Heart left ventricle (tissue), 16 donors: ENCODE measurements at regions not wholly inside any gene's neighbourhood (a gene's known extent, or its start where the extent isn't known, plus 50 kb on each side); places are given as distances from the start of the nearest gene placed in this dataset.

Experiments used
- ATAC-seq, 4 donors: fragments of 200-7000 bp; cut with Tn5 transposase; one replicate each; pipeline ENCODE4 v1.9.1; 2020 to 2022; ENCODE audit warnings: moderate library complexity in 4 of 4, mild to moderate bottlenecking in 3 of 4, moderate number of reproducible peaks in 1 of 4
- DNase-seq, 5 donors: peaks; one replicate each; pipeline ENCODE4 v3.0.0-alpha.2; 2020
- H3K27ac ChIP-seq, 12 donors: fragments of 200-600 bp; sonication (generic) in 4 of 12; one replicate each; pipeline versions ENCODE4 v1.5.0 to v1.8.0; 2016 to 2022; ENCODE audit warnings: mild to moderate bottlenecking in 2 of 12
- H3K27me3 ChIP-seq, 9 donors: fragments of 200-600 bp; sonication (generic) in 2 of 9; one replicate each; pipeline versions ENCODE4 v1.5.1 to v1.8.0; 2016 to 2022; ENCODE audit warnings: mild to moderate bottlenecking in 3 of 9
- H3K36me3 ChIP-seq, 9 donors: fragments of 200-600 bp; sonication (generic) in 2 of 9; one replicate each; pipeline versions ENCODE4 v1.5.0 to v1.8.0; 2018 to 2022; ENCODE audit warnings: mild to moderate bottlenecking in 2 of 9
- H3K4me1 ChIP-seq, 12 donors: fragments of 200-600 bp; sonication (generic) in 4 of 12; one replicate each; pipeline versions ENCODE4 v1.5.0 to v1.8.0; 2016 to 2022; ENCODE audit warnings: mild to moderate bottlenecking in 3 of 12
- H3K4me3 ChIP-seq, 12 donors: fragments of 200-600 bp; sonication (generic) in 4 of 12; one replicate each; pipeline versions ENCODE4 v1.5.0 to v1.8.0; 2017 to 2022; ENCODE audit warnings: mild to moderate bottlenecking in 9 of 12, moderate library complexity in 4 of 12
- H3K9me3 ChIP-seq, 12 donors: fragments of 200-600 bp; sonication (generic) in 4 of 12; one replicate each; pipeline versions ENCODE4 v1.5.0 to v1.8.0; 2016 to 2022; ENCODE audit warnings: mild to moderate bottlenecking in 1 of 12
- CTCF ChIP-seq, 12 donors: fragments of 200-600 bp; sonication (generic) in 4 of 12; IDR thresholded peaks; one replicate each; pipeline versions ENCODE4 v1.5.0 to v1.8.0; 2018 to 2022; ENCODE audit warnings: antibody characterized with exemption in 12 of 12, mild to moderate bottlenecking in 5 of 12
- POLR2A ChIP-seq, 2 donors: fragments of 450-650 bp; IDR thresholded peaks; one replicate each; pipeline ENCODE4 v1.6.1; 2017; ENCODE audit warnings: antibody characterized with exemption in 2 of 2, mild to moderate bottlenecking in 2 of 2, moderate library complexity in 2 of 2
- WGBS, 4 donors: extraction: QIAGEN DNeasy Blood & Tissue Kit in 2 of 4; methylation state at CpG; one replicate each; pipeline versions ENCODE4 v1.1.5 to v1.1.7; 2013 to 2018; 5-methylcytosine and 5-hydroxymethylcytosine counted together
- intact Hi-C, 10 donors: fragments of 100-400 bp; cut with DNase I; formaldehyde crosslinking; loops; one replicate each; pipeline versions ENCODE4 v1.11.1 to v1.14.2; 2022
- donor health status: ischemic (EF 13 %, LVEDD 7.1; RV severe dilation, severe dysfunction).
- donor health status: healthy with polysubstance abuse.
- donor health status: DM: no; HTN: yes; CAD: no.
- donor health status: DM: no; HTN: no; CAD: no.
- donor health status: ischemic (EF 25% LVEDD 6.9; RV normal size, moderate dysfunction).
- donor health status: ischemic (EF 25% LVEDD 5.7; RV mildly dilated, moderate dysfunction).
- donor health status: healthy.
- donor health status: DM: yes; HTN: yes; CAD: no.
- donor health status: ischemic (EF 35%, LVEDD 5.7; RV mildly dilated, moderate dysfunction).
- donor health status: nonischemic (EF 11% LVEDD 7.7; RV severe dilation, severe dysfunction).
- donor health status: DM: yes; HTN: yes; CAD: no.
- donor health status: PGD.
- donor health status: ischemic (EF 29% LVEDD 5.4; RV normal size, mild dysfunction).
- donor health status: nonischemic (EF 23%, LVEDD 6.1; RV moderate dilation, normal function).

- no peak for ATAC-seq
- H3K27ac ChIP-seq: no peak overlapping the region
- no peaks in the 10 kb centered on the region for H3K4me1 ChIP-seq
- H3K27me3 ChIP-seq: peaks cover 0 to 4% (median 0%) of the 10 kb centered on the region in 9 donors
- H3K9me3 ChIP-seq: no peaks in the 10 kb centered on the region
- TF ChIP-seq POLR2A (IDR thresholded peaks at IDR 0.05) (no peak), CTCF (IDR thresholded peaks at IDR 0.05) (no peak)
- intact Hi-C loops: no loop called here
- H3K4me3 ChIP-seq: no peak overlapping the region
- no peaks in the 10 kb centered on the region for H3K36me3 ChIP-seq
- DNase-seq: no peak
Observed at GRCh38 chr4:100062921-100063320, 112.8 kb upstream of the H2AZ1 start.

- intact Hi-C loops: no loop called here
- WGBS, 4 donors: 55 to 62% (median 60%) methylated on average over 2 of the region's 2 CpGs
Observed at GRCh38 chr4:100061835-100062234, 111.8 kb upstream of the H2AZ1 start.

GRCh38 chr4:100060765-100061416, 110.8 kb upstream of the H2AZ1 start:
- intact Hi-C loops: no loop called here
- ATAC-seq (no peak), DNase-seq (no peak)
- Histone ChIP-seq H3K27me3 (peaks cover 0 to 4% (median 0%) of the 10 kb centered on the region in 9 donors), H3K36me3 (no peaks in the 10 kb centered on the region), H3K9me3 (no peaks in the 10 kb centered on the region), H3K4me1 (no peaks in the 10 kb centered on the region), H3K4me3 (no peak overlapping the region), H3K27ac (no peak overlapping the region)
- WGBS, 4 donors: 87 to 91% (median 89%) methylated on average over 5 of the region's 5 CpGs
- TF ChIP-seq POLR2A (IDR thresholded peaks at IDR 0.05): no peak
- TF ChIP-seq CTCF (IDR thresholded peaks at IDR 0.05): no peak

More at GRCh38 chr4:100061835-100062234, 111.8 kb upstream of the H2AZ1 start:
- no peak overlapping the region for H3K4me3 ChIP-seq
- no peaks in the 10 kb centered on the region for H3K36me3 ChIP-seq
- DNase-seq: no peak
- peaks cover 0 to 4% (median 0%) of the 10 kb centered on the region in 9 donors for H3K27me3 ChIP-seq
- ATAC-seq: no peak
- H3K4me1 ChIP-seq: no peaks in the 10 kb centered on the region
- H3K27ac ChIP-seq: no peak overlapping the region
- no peak for TF ChIP-seq CTCF (IDR thresholded peaks at IDR 0.05)
- no peaks in the 10 kb centered on the region for H3K9me3 ChIP-seq

- H3K27me3 ChIP-seq: peaks cover 0 to 4% (median 0%) of the 10 kb centered on the region in 9 donors
- no peaks in the 10 kb centered on the region for H3K36me3 ChIP-seq
- H3K4me3 ChIP-seq: no peak overlapping the region
- intact Hi-C loops: no loop called here
- TF ChIP-seq CTCF (IDR thresholded peaks at IDR 0.05) (no peak), POLR2A (IDR thresholded peaks at IDR 0.05) (no peak)
- ATAC-seq (no peak), DNase-seq (no peak)
- no peak overlapping the region for H3K27ac ChIP-seq
- H3K9me3 ChIP-seq: no peaks in the 10 kb centered on the region
- 91 to 92% (median 91%) methylated on average over 8 of the region's 8 CpGs for WGBS, 4 donors
- no peaks in the 10 kb centered on the region for H3K4me1 ChIP-seq
Observed at GRCh38 chr4:100059467-100059866, 109.4 kb upstream of the H2AZ1 start.
